Endometrium (tissue), 2 donors: ENCODE measurements at regions not wholly inside any gene's neighbourhood (a gene's known extent, or its start where the extent isn't known, plus 50 kb on each side); places are given as distances from the start of the nearest gene placed in this dataset.
"Not testable (repeated sequence)": the region's sequence is repeated elsewhere in the genome, so short reads cannot be mapped to it uniquely, and the experiment has no call there.

Source experiments
- FAIRE-seq: peaks from 2 replicates; lab custom pipeline; 2012; peaks lifted over from hg19 to GRCh38; lab: Jason Lieb, UNC
- donor health status: control.
- donor health status: control.

DNA sequence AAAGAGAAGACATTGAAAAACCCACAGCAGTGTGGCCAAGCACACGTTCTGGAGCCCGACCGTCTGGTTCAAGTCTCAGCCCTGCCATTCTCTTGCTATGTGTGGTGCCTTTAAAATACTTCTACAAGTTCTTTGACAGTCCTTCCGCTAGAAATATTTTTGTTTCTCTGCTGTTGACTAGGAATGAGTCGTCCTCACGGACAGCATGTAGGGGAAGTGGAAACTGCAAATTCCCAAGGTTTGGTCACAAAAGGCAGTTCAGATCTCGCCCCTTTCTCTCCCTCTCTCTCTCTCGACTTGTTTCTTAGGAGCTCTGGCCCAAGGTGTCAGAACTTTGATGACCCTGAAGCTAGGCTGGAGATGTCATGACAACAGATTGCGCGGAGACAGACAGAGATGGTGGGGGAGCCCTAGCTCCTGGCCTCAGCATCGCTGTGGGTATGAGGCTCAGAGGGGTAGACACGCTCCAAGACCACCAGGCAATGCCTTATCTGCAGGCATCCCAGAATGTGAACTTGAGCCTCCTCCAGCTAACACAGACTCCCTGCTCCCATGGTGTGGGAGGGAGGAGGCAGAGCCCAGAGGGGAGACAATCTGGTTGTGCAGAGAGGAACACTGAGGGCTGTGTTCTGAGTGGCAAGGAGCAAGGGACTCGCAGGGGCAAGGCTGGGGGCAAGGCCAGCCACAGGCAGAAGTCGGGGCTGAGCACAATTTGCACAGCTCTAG lies 368.9 kb upstream of the SULF2 start:
- FAIRE-seq = no peak

DNA sequence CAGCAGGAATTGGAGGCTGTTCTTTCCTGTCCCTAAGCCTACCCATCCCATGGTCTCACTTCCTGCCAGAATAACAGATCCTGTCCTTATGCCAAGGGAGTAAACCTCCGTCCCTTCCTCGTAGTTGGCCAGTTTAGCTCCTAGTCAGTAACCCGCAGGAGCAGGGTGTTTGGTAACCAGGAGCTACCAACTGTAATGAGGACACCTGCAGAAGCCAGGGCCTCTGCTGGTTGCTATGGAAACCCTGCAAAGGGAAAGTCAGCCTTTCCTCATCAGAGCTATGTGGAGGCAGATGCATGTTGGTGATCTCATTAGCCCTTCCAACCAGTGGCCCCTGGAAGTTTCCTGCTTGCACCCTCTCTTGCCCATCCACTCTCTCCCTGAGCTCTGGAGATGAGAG lies 368.2 kb upstream of the SULF2 start:
- no peak for FAIRE-seq

- FAIRE-seq = no peak
Measured at GRCh38 chr20:48153103-48153502, 367.8 kb upstream of the SULF2 start.

GRCh38 chr20:48150568-48150967 lies 365.3 kb upstream of the SULF2 start:
- FAIRE-seq = no peak

DNA sequence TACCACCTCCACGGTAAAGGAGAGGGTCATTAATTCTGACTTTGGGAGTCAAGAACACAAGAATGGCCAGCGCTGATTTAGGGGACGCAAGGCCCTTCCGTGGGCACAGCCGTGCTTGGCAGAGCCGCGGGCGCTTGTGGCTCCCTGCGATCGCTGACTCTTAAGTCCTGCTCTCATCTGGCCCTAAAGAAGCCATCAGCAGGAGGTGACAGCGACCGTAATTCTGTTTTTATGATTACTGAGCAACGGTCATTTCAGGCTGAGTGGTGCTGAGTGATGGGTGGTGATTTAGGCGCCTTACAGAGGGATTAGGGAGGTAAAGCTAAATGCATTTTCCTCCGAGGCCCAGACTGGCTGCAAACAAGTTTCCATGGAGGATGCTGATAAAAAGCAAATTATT lies 364.6 kb upstream of the SULF2 start:
- FAIRE-seq = no peak

- FAIRE-seq = no peak
Measured at GRCh38 chr20:48148916-48149672, 363.8 kb upstream of the SULF2 start.

GRCh38 chr20:48148020-48148419 lies 362.7 kb upstream of the SULF2 start:
- FAIRE-seq = no peak

- FAIRE-seq = no peak
Measured at GRCh38 chr20:48147311-48147710, 362.0 kb upstream of the SULF2 start.

DNA sequence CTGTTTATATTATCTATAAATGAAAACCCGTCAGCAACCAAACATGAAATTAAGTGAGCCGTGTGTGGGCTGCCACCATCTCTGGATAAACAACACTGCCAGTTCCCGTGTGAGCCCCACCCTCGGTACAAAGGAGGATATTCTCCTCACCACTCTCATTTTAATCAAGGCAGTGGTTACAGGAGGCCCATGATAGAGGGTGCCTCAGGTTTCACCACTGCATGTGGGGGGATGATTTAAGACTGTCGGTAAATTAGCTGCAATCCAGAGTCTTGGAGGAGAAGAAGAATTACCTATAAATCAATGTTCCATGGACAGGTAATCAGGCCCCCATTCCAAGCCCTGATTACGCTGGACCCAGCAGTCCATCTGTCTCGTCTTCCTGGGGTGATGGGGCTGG lies 361.6 kb upstream of the SULF2 start:
- no peak for FAIRE-seq

GRCh38 chr20:48146308-48146707 lies 361.0 kb upstream of the SULF2 start:
- FAIRE-seq = no peak

DNA sequence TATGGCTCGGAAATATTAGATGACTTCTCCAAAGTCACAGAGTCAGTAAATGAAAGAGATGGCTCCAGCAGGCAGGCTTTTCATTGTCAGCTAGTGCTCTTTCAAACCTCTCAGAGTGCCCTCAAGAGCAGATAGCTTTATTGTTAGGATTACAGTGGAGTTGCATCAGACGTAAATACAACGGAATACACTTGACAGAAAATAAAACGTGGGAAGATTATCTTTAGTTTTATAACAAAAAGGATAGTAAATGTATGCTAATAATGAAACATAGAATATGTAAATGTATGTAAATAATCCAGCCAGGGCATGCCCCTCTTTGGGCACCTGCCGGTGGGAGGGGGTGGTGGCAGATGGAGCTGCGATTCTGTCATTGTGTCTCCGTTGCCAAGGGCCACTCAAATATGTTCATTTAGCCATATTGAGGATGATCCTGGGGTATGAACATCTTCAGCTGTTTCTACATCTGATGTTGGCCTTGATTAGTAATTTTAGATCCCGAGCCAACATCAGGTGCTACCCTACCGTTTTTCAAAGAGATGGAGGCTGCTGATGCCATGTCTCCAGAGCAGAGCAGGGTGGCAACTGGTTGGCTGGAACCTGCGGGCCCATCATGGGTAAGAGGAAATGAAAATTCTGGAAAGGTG lies 358.3 kb upstream of the SULF2 start:
- no peak for FAIRE-seq

DNA sequence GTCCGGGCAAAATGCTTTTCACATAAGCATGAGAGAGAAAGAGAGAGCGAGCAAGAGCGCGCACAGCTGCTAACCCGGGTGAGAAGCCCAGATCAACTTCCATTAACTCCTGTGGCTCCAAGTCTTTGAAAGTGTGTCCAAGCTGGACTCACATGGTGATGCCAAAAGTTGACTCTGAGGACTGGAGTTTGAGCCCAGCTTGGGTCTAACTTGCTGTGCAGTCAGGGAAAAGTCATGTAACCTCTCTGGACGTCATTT lies 357.2 kb upstream of the SULF2 start:
- no peak for FAIRE-seq

GRCh38 chr20:48141660-48142515 lies 356.6 kb upstream of the SULF2 start:
- FAIRE-seq = no peak

GRCh38 chr20:48139262-48140041 lies 354.2 kb upstream of the SULF2 start:
- no peak for FAIRE-seq

GRCh38 chr20:48132834-48133233 lies 347.6 kb upstream of the SULF2 start:
- no peak for FAIRE-seq

DNA sequence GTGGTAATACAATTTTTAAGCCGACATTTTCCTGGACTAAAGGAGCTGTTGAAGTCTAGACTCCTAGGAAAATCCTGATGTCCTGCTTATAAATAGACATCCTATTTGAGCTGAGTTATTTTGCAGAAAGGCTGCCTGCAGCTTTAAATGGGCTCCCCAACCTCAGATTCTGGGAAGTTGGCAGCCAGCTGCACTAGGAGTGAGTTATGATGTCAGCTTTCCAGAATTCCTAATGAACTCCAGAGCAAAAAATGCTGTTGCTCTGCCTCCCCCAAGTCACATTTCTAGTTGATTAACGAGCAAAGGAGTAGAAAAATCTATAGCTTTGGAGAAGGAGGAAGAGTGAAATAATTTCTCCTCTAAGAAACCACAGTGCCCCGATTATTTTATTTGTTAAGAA lies 346.3 kb upstream of the SULF2 start:
- FAIRE-seq = peak; percentile 91

GRCh38 chr20:48129345-48129942 lies 344.2 kb upstream of the SULF2 start:
- FAIRE-seq = peak; percentile 74

DNA sequence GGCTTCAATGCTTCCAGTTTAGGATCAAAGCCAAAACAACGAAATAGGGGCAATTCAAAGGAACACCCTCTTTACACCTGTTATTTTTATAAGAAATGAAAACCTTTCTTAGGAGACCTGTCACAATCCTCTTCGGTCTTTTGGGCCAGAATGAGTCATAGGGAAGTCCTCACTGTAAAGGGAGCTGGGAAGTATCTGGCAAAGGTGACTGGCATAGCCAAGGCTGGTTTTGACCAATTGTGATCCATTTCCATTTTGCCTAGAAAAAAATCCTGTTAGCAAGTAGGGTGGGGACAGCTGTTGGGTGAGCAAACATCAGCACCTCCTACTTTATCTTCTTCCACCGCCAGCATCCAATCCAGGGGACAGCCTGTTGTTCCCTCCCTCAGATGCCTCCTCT lies 343.2 kb upstream of the SULF2 start:
- no peak for FAIRE-seq

- not testable (repeated sequence) for FAIRE-seq
Measured at GRCh38 chr20:48127964-48128363, 342.7 kb upstream of the SULF2 start.

DNA sequence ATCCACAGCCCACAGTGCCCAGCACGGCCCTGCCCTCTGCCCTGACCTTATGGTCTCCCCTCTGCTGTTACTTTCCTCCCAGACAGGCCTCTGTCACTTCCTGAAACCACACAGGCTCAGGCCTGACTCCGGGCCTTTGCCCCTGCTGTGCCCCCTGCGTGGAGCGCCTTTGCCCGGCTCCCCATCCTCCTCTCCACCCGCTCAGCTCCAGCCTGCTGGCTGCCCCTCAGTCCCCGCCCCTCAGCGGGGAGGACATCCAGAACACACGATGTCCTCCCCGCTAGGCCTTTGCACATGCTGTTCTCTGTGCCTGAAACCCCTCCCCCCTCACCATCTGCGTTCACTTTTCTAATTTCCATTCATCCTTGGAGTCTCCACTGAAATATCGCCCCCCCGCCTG lies 341.9 kb upstream of the SULF2 start:
- FAIRE-seq = not testable (repeated sequence)

DNA sequence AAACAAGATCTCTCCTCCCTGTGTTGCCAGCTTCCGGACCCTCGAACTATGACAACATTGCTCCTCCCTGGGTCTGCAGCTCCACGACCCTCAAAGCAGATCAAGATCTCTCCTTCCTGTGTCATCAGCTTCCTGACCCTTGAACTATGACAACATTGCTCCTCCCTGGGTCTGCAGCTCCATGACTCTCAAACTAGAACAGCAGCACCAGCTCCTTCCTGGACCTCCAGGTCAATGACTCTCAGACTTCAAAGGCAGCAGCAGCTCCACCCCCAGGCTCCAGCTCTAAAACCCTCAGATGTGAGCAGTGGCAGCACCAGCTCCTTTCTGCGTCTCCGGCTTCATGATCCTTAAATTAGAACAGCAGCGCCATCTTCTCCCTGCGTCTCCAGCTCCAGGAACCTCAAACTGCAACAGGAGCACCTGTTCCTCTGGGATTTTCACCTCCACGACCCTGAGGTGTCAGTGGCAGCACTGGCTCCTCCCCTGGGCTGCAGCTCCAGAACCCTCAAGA lies 341.0 kb upstream of the SULF2 start:
- FAIRE-seq = no peak
